ENCODE measurements at regions not wholly inside any gene's neighbourhood (a gene's known extent, or its start where the extent isn't known, plus 50 kb on each side); places are given as distances from the start of the nearest gene placed in this dataset.

- intact Hi-C loops (cut with micrococcal nuclease; ENCODE audit: unreplicated experiment) = no loop called here
- no peaks in the 10 kb centered on the region for H3K9me2 ChIP-seq (ENCODE audit: insufficient read depth)
- no TSS peak for BruUV-seq (replicated peaks)
- no peaks in the 10 kb centered on the region for H3K36me3 ChIP-seq (ENCODE audit: low read depth)
- H3K4me2 ChIP-seq = no peak overlapping the region
- ChIA-PET POLR2A (ENCODE audit: unreplicated experiment) (no interaction called here), CTCF (no interaction called here)
- no peaks in the 10 kb centered on the region for H3F3A ChIP-seq (ENCODE audit: insufficient read depth, low read depth)
- no peaks in the 10 kb centered on the region for H3K79me2 ChIP-seq (ENCODE audit: low read depth)
- no peak overlapping the region for H3K4me3 ChIP-seq
- no peaks in the 10 kb centered on the region for H3K27me3 ChIP-seq (ENCODE audit: insufficient read depth, low read depth)
- TF ChIP-seq EZH2 (IDR thresholded peaks at IDR 0.05; ENCODE audit: low read depth) (no peak), CTCF (conservative IDR thresholded peaks at IDR 0.05) (no peak)
- no peaks in the 10 kb centered on the region for H3K4me1 ChIP-seq (replicated peaks; ENCODE audit: insufficient read depth)
- no peak overlapping the region; the same call in 1 of the 2 replicates for H2AFZ ChIP-seq
- H3K27ac ChIP-seq = no peak overlapping the region
- no peaks in the 10 kb centered on the region for H3K9me3 ChIP-seq (ENCODE audit: insufficient read depth, low read depth)
- no peaks in the 10 kb centered on the region for H4K20me1 ChIP-seq (ENCODE audit: insufficient read depth)
- DNase-seq = no peak
Measured at GRCh38 chr18:64981915-64982314, 768.9 kb upstream of the CDH7 start.

- Histone ChIP-seq H3K27ac (no peak overlapping the region), H3K27me3 (ENCODE audit: insufficient read depth, low read depth) (no peaks in the 10 kb centered on the region), H3K36me3 (ENCODE audit: low read depth) (no peaks in the 10 kb centered on the region), H3K9me2 (ENCODE audit: insufficient read depth) (no peaks in the 10 kb centered on the region), H3K79me2 (ENCODE audit: low read depth) (no peaks in the 10 kb centered on the region), H3K4me3 (no peak overlapping the region), H3F3A (ENCODE audit: insufficient read depth, low read depth) (no peaks in the 10 kb centered on the region), H4K20me1 (ENCODE audit: insufficient read depth) (no peaks in the 10 kb centered on the region), H3K4me1 (replicated peaks; ENCODE audit: insufficient read depth) (no peaks in the 10 kb centered on the region), H2AFZ (no peak overlapping the region), H3K4me2 (no peak overlapping the region), H3K9me3 (ENCODE audit: insufficient read depth, low read depth) (no peaks in the 10 kb centered on the region)
- BruUV-seq (replicated peaks) = no TSS peak
- ChIA-PET POLR2A (ENCODE audit: unreplicated experiment) (no interaction called here), CTCF (no interaction called here)
- TF ChIP-seq EZH2 (IDR thresholded peaks at IDR 0.05; ENCODE audit: low read depth) (no peak), CTCF (conservative IDR thresholded peaks at IDR 0.05) (no peak)
- DNase-seq = no peak
- intact Hi-C loops (cut with micrococcal nuclease; ENCODE audit: unreplicated experiment) = no loop called here
Measured at GRCh38 chr18:64979791-64980190, 771.0 kb upstream of the CDH7 start.

GRCh38 chr18:64974391-64975125 is 776.3 kb upstream of the CDH7 start:
- no peak for DNase-seq
- H3K9me2 ChIP-seq (ENCODE audit: insufficient read depth) = no peaks in the 10 kb centered on the region
- intact Hi-C loops (cut with micrococcal nuclease; ENCODE audit: unreplicated experiment) = no loop called here
- no peak overlapping the region for H3K27ac ChIP-seq
- CTCF ChIA-PET = no interaction called here
- no peaks in the 10 kb centered on the region for H4K20me1 ChIP-seq (ENCODE audit: insufficient read depth)
- H3K4me3 ChIP-seq = no peak overlapping the region
- H3K79me2 ChIP-seq (ENCODE audit: low read depth) = no peaks in the 10 kb centered on the region
- H3K4me2 ChIP-seq = no peak overlapping the region
- no peak overlapping the region for H2AFZ ChIP-seq
- H3K27me3 ChIP-seq (ENCODE audit: insufficient read depth, low read depth) = no peaks in the 10 kb centered on the region
- BruUV-seq (replicated peaks) = no TSS peak
- POLR2A ChIA-PET (ENCODE audit: unreplicated experiment) = no interaction called here
- no peaks in the 10 kb centered on the region for H3F3A ChIP-seq (ENCODE audit: insufficient read depth, low read depth)
- TF ChIP-seq CTCF (conservative IDR thresholded peaks at IDR 0.05) (no peak), EZH2 (IDR thresholded peaks at IDR 0.05; ENCODE audit: low read depth) (no peak)
- H3K9me3 ChIP-seq (ENCODE audit: insufficient read depth, low read depth) = no peaks in the 10 kb centered on the region
- no peaks in the 10 kb centered on the region for H3K36me3 ChIP-seq (ENCODE audit: low read depth)
- H3K4me1 ChIP-seq (replicated peaks; ENCODE audit: insufficient read depth) = no peaks in the 10 kb centered on the region

All from PC-9 (cell line).